HCT116 (cell line): ENCODE measurements at regions not wholly inside any gene's neighbourhood (a gene's known extent, or its start where the extent isn't known, plus 50 kb on each side); places are given as distances from the start of the nearest gene placed in this dataset.

Experiments used
- ATAC-seq: fragments of 200-7000 bp; cut with Tn5 transposase; 2 replicates; pipeline ENCODE4 v1.9.1; 2020; ENCODE audit warnings: mild to moderate bottlenecking, moderate library complexity
- BruUV-seq: library from RNA; stranded (reverse); fragments of 400-500 nt; replicated peaks from 2 replicates; lab custom pipeline; 2021; lab: Mats Ljungman, UMichigan
- CTCF ChIA-PET: fragments of 300-600 bp; sonication (Branson Sonifier 250); formaldehyde crosslinking; loops from one replicate; lab custom pipeline; 2021; ENCODE audit warnings: antibody characterized with exemption; lab: Charles Lee
- POLR2A ChIA-PET: fragments of 300-600, 350-600 bp; sonication (Branson Sonifier 250); formaldehyde crosslinking; loops from one replicate; lab custom pipeline; 2021; ENCODE audit warnings: antibody characterized with exemption; lab: Charles Lee
- RAD21 ChIA-PET, 2 experiments: fragments of 300-600 bp; sonication (Branson Sonifier 250); formaldehyde crosslinking; loops; one replicate each; lab custom pipeline; 2023; ENCODE audit warnings: low total read pairs in 2 of 2; ENCODE audit not compliant: uncharacterized antibody in 2 of 2, unreplicated experiment in 2 of 2, low non-redundant PET in 1 of 2; lab: Charles Lee
- DNase-seq: peaks from one replicate; pipeline ENCODE4 v3.0.0-alpha.2; 2010; ENCODE audit warnings: low read depth, low spot score
- H2AFZ ChIP-seq: fragments of 200-600 bp; shearing (Covaris generic), sonication (generic); 2 replicates; pipeline ENCODE4 v1.6.1; 2017; ENCODE audit warnings: low read depth, mixed run types, mixed read lengths, antibody characterized with exemption, low read length; ENCODE audit not compliant: poor library complexity, severe bottlenecking
- H3K27ac ChIP-seq: 2 replicates; pipeline ENCODE4 v1.5.1; 2012; ENCODE audit warnings: low read depth, low read length
- H3K27me3 ChIP-seq: fragments of 200-600 bp; sonication (generic); 2 replicates; pipeline ENCODE4 v1.6.1; 2016; ENCODE audit warnings: mixed run types, low read length, mixed read lengths; ENCODE audit not compliant: insufficient read depth
- H3K36me3 ChIP-seq, 2 experiments: fragments of 200-500 bp in 1 of 2; fragments of 200-600 bp in 1 of 2; sonication (Bioruptor generic) in 1 of 2; sonication (generic) in 1 of 2; 2 replicates each; pipeline versions ENCODE4 v1.5.1 to v1.6.1; 2014 to 2016; ENCODE audit warnings: low read length in 2 of 2, inconsistent platforms in 1 of 2, mixed read lengths in 1 of 2, mixed run types in 1 of 2; ENCODE audit not compliant: insufficient read depth in 2 of 2, control insufficient read depth in 1 of 2
- H3K4me1 ChIP-seq, 2 experiments: fragments of 200-600 bp in 1 of 2; sonication (generic) in 1 of 2; 2 replicates each; pipeline versions ENCODE4 v1.5.1 to v1.6.1; 2012 to 2017; ENCODE audit warnings: low read length in 2 of 2, inconsistent platforms in 1 of 2, mild to moderate bottlenecking in 1 of 2, mixed read lengths in 1 of 2, mixed run types in 1 of 2, moderate library complexity in 1 of 2; ENCODE audit not compliant: insufficient read depth in 2 of 2, control insufficient read depth in 1 of 2
- H3K4me2 ChIP-seq: fragments of 200-600 bp; sonication (generic); 2 replicates; pipeline ENCODE4 v1.6.1; 2017; ENCODE audit warnings: mixed run types, low read length, mixed read lengths
- H3K4me3 ChIP-seq, 2 experiments: fragments of 200-600 bp in 1 of 2; sonication (generic) in 1 of 2; replicated peaks in 1 of 2; 2 replicates each; pipeline ENCODE4 v1.5.1; 2011 to 2016; ENCODE audit warnings: low read length in 2 of 2, control low read depth in 1 of 2, low read depth in 1 of 2, mild to moderate bottlenecking in 1 of 2, mixed read lengths in 1 of 2, mixed run types in 1 of 2
- H3K79me2 ChIP-seq: fragments of 200-600 bp; sonication (generic); 2 replicates; pipeline ENCODE4 v1.6.1; 2017; ENCODE audit warnings: mild to moderate bottlenecking, mixed run types, low read length, moderate library complexity, mixed read lengths; ENCODE audit not compliant: insufficient read depth
- H3K9ac ChIP-seq: fragments of 200-600 bp; sonication (generic); 2 replicates; pipeline ENCODE4 v1.6.1; 2016; ENCODE audit warnings: low read length, mixed read lengths
- H3K9me2 ChIP-seq: fragments of 200-600 bp; sonication (generic), shearing (Covaris generic); 2 replicates; pipeline ENCODE4 v1.6.1; 2017; ENCODE audit warnings: mixed run types, mild to moderate bottlenecking, moderate library complexity; ENCODE audit not compliant: insufficient read depth
- H3K9me3 ChIP-seq, 2 experiments: fragments of 200-500 bp in 1 of 2; fragments of 200-600 bp in 1 of 2; sonication (Bioruptor generic) in 1 of 2; sonication (generic) in 1 of 2; 2 replicates each; pipeline ENCODE4 v1.6.1; 2014 to 2017; ENCODE audit warnings: low read length in 2 of 2, mixed read lengths in 2 of 2, inconsistent platforms in 1 of 2, low read depth in 1 of 2, mild to moderate bottlenecking in 1 of 2, mixed run types in 1 of 2, moderate library complexity in 1 of 2; ENCODE audit not compliant: control insufficient read depth in 1 of 2, insufficient read depth in 1 of 2
- H4K20me1 ChIP-seq: fragments of 200-600 bp; sonication (generic), shearing (Covaris generic); 2 replicates; pipeline ENCODE4 v1.6.1; 2017; ENCODE audit warnings: mixed run types, mild to moderate bottlenecking, moderate library complexity; ENCODE audit not compliant: insufficient read depth
- CBX3 ChIP-seq: IDR thresholded peaks from 2 replicates; pipeline ENCODE4 v1.6.1; 2012; ENCODE audit warnings: low read depth
- CEBPB ChIP-seq: IDR thresholded peaks from 2 replicates; pipeline ENCODE4 v1.6.1; 2012; ENCODE audit warnings: low read depth
- CTCF ChIP-seq, 3 experiments: fragments of 200-600 bp in 1 of 3; sonication (generic) in 1 of 3; IDR thresholded peaks in 2 of 3; conservative IDR thresholded peaks in 1 of 3; 2 replicates each; pipeline ENCODE4 v1.5.1; 2012 to 2017; ENCODE audit warnings: low read depth in 2 of 3, low read length in 2 of 3, antibody characterized with exemption in 1 of 3, borderline replicate concordance in 1 of 3, control low read depth in 1 of 3, mild to moderate bottlenecking in 1 of 3, mixed read lengths in 1 of 3, mixed run types in 1 of 3, moderate library complexity in 1 of 3; ENCODE audit not compliant: insufficient read depth in 1 of 3
- EGR1 ChIP-seq: IDR thresholded peaks from 2 replicates; pipeline ENCODE4 v1.6.1; 2012; ENCODE audit warnings: low read depth
- ELF1 ChIP-seq: IDR thresholded peaks from 2 replicates; pipeline ENCODE4 v1.6.1; 2012; ENCODE audit warnings: low read depth, borderline replicate concordance
- EZH2 ChIP-seq: fragments of 200-600 bp; sonication (generic); IDR thresholded peaks from 2 replicates; pipeline ENCODE4 v1.6.1; 2017; ENCODE audit warnings: antibody characterized with exemption, mixed run types
- FOSL1 ChIP-seq: IDR thresholded peaks from 2 replicates; pipeline ENCODE4 v1.6.1; 2012; ENCODE audit warnings: low read depth
- JUND ChIP-seq: IDR thresholded peaks from 2 replicates; pipeline ENCODE4 v1.6.1; 2012
- POLR2A ChIP-seq: IDR thresholded peaks from 2 replicates; pipeline ENCODE4 v1.7.0; 2011; ENCODE audit warnings: borderline replicate concordance; ENCODE audit not compliant: insufficient read depth, insufficient read length; ENCODE audit errors: extremely low read depth
- POLR2AphosphoS5 ChIP-seq: IDR thresholded peaks from 2 replicates; pipeline ENCODE4 v1.6.1; 2011; ENCODE audit warnings: mild to moderate bottlenecking, low read depth, low read length, moderate library complexity
- RAD21 ChIP-seq: IDR thresholded peaks from 2 replicates; pipeline ENCODE4 v1.6.1; 2012; ENCODE audit warnings: low read depth, mild to moderate bottlenecking
- REST ChIP-seq: IDR thresholded peaks from 2 replicates; pipeline ENCODE4 v1.6.1; 2012; ENCODE audit warnings: low read depth
- SIN3A ChIP-seq: IDR thresholded peaks from 2 replicates; pipeline ENCODE4 v1.6.1; 2012; ENCODE audit warnings: low read depth
- SP1 ChIP-seq: IDR thresholded peaks from 2 replicates; pipeline ENCODE4 v1.6.1; 2012; ENCODE audit warnings: low read depth
- SRF ChIP-seq: IDR thresholded peaks from 2 replicates; pipeline ENCODE4 v1.6.1; 2012; ENCODE audit warnings: low read depth
- YY1 ChIP-seq: IDR thresholded peaks from 2 replicates; pipeline ENCODE4 v1.6.1; 2011; ENCODE audit warnings: low read length, low read depth, moderate library complexity, mild to moderate bottlenecking; ENCODE audit not compliant: insufficient replicate concordance; ENCODE audit errors: extremely low read depth
- ZNF274 ChIP-seq: fragments of 200-500 bp; sonication (Bioruptor generic); IDR thresholded peaks from 2 replicates; pipeline ENCODE4 v1.6.1; 2014; ENCODE audit warnings: mild to moderate bottlenecking, low read depth, low read length, inconsistent platforms
- intact Hi-C: fragments of 100-400 bp; cut with micrococcal nuclease; formaldehyde crosslinking; loops from 2 replicates; pipeline ENCODE4 v1.10.0; 2022
- TF ChIP-seq, protein P1 (sequence below): IDR thresholded peaks from 2 replicates; pipeline ENCODE4 v1.6.1; 2012
- TF ChIP-seq, protein P2 (sequence below): IDR thresholded peaks from 2 replicates; pipeline ENCODE4 v1.6.1; 2012
- TF ChIP-seq, protein P3 (sequence below): IDR thresholded peaks from 2 replicates; pipeline ENCODE4 v1.6.1; 2011; ENCODE audit warnings: mild to moderate bottlenecking, low read length, moderate library complexity; ENCODE audit not compliant: insufficient replicate concordance; ENCODE audit errors: extremely low read depth

GRCh38 chr7:81233208-81233940 is 314.5 kb upstream of the SEMA3C start:
- no peak overlapping the region for H3K4me2 ChIP-seq
- no peaks in the 10 kb centered on the region for H3K9me2 ChIP-seq
- ChIA-PET CTCF (no interaction called here), POLR2A (no interaction called here), RAD21 (no interaction called here)
- H3K79me2 ChIP-seq, result no peaks in the 10 kb centered on the region
- no peaks in the 10 kb centered on the region for H3K36me3 ChIP-seq
- no TSS peak for BruUV-seq
- DNase-seq, result no peak
- no peaks in the 10 kb centered on the region for H3K9me3 ChIP-seq
- no peak for ATAC-seq
- no peak overlapping the region for H3K4me3 ChIP-seq
- intact Hi-C loops, result no loop called here
- H3K9ac ChIP-seq, result no peak overlapping the region
- H3K4me1 ChIP-seq, result peaks cover 0 to 4% of the 10 kb centered on the region in 2 experiments; a peak in 1 of 4 replicates
- no peak overlapping the region for H3K27ac ChIP-seq
- TF ChIP-seq, protein P1, sequence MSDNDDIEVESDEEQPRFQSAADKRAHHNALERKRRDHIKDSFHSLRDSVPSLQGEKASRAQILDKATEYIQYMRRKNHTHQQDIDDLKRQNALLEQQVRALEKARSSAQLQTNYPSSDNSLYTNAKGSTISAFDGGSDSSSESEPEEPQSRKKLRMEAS, result no peak
- TF ChIP-seq RAD21, result no peak
- no peak for TF ChIP-seq POLR2A
- TF ChIP-seq ELF1, result no peak
- TF ChIP-seq, protein P2, sequence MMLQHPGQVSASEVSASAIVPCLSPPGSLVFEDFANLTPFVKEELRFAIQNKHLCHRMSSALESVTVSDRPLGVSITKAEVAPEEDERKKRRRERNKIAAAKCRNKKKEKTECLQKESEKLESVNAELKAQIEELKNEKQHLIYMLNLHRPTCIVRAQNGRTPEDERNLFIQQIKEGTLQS, result no peak
- no peak for TF ChIP-seq YY1
- TF ChIP-seq EZH2, result no peak
- no peak for TF ChIP-seq FOSL1
- no peak for TF ChIP-seq REST
- no peak for TF ChIP-seq SRF
- no peak for TF ChIP-seq SP1
- TF ChIP-seq ZNF274, result no peak
- TF ChIP-seq CEBPB, result no peak
- TF ChIP-seq POLR2AphosphoS5, result no peak
- no peak for TF ChIP-seq CBX3
- no peak for TF ChIP-seq SIN3A
- TF ChIP-seq JUND, result no peak
- no peak for TF ChIP-seq EGR1
- TF ChIP-seq, protein P3, sequence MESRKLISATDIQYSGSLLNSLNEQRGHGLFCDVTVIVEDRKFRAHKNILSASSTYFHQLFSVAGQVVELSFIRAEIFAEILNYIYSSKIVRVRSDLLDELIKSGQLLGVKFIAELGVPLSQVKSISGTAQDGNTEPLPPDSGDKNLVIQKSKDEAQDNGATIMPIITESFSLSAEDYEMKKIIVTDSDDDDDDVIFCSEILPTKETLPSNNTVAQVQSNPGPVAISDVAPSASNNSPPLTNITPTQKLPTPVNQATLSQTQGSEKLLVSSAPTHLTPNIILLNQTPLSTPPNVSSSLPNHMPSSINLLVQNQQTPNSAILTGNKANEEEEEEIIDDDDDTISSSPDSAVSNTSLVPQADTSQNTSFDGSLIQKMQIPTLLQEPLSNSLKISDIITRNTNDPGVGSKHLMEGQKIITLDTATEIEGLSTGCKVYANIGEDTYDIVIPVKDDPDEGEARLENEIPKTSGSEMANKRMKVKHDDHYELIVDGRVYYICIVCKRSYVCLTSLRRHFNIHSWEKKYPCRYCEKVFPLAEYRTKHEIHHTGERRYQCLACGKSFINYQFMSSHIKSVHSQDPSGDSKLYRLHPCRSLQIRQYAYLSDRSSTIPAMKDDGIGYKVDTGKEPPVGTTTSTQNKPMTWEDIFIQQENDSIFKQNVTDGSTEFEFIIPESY, result no peak
- no peak for TF ChIP-seq CTCF (IDR thresholded peaks at IDR 0.05 in 2 of 3, conservative IDR thresholded peaks at IDR 0.05 in 1 of 3; ENCODE audit: borderline replicate concordance in 1 of 3, insufficient read depth in 1 of 3, low read depth in 2 of 3, low read length in 2 of 3)
- H2AFZ ChIP-seq, result no peak overlapping the region
- no peaks in the 10 kb centered on the region for H4K20me1 ChIP-seq
- no peaks in the 10 kb centered on the region for H3K27me3 ChIP-seq
